Left lung (tissue), 4 donors: ENCODE measurements at regions not wholly inside any gene's neighbourhood (a gene's known extent, or its start where the extent isn't known, plus 50 kb on each side); places are given as distances from the start of the nearest gene placed in this dataset.

Source experiments
- ATAC-seq: fragments of 200-7000 bp; cut with Tn5 transposase; one replicate; pipeline ENCODE4 v1.9.1; 2020; ENCODE audit warnings: moderate library complexity
- DNase-seq, 4 donors: peaks; one replicate each; pipeline ENCODE4 v3.0.0-alpha.2; 2013 to 2020
- H3K27ac ChIP-seq, 2 donors: fragments of 200-600 bp; sonication (generic) in 1 of 2; one replicate each; pipeline versions ENCODE4 v1.5.0 to v1.8.0; 2020 to 2021
- H3K27me3 ChIP-seq, 2 donors: fragments of 200-600 bp; sonication (generic) in 1 of 2; one replicate each; pipeline versions ENCODE4 v1.5.0 to v1.8.0; 2020 to 2021
- H3K36me3 ChIP-seq, 2 donors: fragments of 200-600 bp; sonication (generic) in 1 of 2; one replicate each; pipeline versions ENCODE4 v1.5.0 to v1.8.0; 2020 to 2021
- H3K4me1 ChIP-seq, 2 donors: fragments of 200-600 bp; one replicate each; pipeline ENCODE4 v1.8.0; 2021
- H3K4me3 ChIP-seq, 2 donors: fragments of 200-600 bp; sonication (generic) in 1 of 2; one replicate each; pipeline versions ENCODE4 v1.5.0 to v1.8.0; 2020 to 2021; ENCODE audit warnings: mild to moderate bottlenecking in 1 of 2
- H3K9me3 ChIP-seq, 2 donors: fragments of 200-600 bp; sonication (generic) in 1 of 2; one replicate each; pipeline versions ENCODE4 v1.5.0 to v1.8.0; 2020 to 2021
- intact Hi-C, 2 donors: fragments of 100-400 bp; cut with DNase I; formaldehyde crosslinking; loops; one replicate each; pipeline versions ENCODE4 v1.11.2 to v1.14.2; 2022
- TF ChIP-seq, protein P1 (sequence below), 2 donors: fragments of 200-600 bp; sonication (generic) in 1 of 2; IDR thresholded peaks; one replicate each; pipeline versions ENCODE4 v1.5.0 to v1.8.0; 2021; ENCODE audit warnings: antibody characterized with exemption in 2 of 2
- donor health status: DM: no; HTN: yes; CAD: no.
- donor health status: DM: no; HTN: no; CAD: no.

DNA sequence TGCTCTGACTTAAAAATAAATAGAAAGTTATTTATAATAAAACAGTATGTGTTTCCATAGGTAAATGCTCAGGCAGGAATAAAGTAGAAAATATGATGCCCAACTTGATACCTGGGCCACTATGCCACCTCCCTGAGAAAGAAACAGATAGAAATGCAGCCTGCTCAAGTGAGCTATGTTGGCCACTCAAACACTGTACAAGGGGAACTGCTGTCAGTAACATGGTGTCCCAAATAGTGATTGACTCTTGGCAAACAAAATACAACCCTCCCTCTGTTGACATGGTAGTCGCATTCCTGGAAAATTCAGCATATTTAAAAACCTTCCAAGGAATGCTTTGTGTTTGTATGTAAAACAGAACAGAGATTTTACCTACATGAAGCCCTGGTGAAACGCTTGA lies 66.9 kb upstream of the KCNE2 start:
- ATAC-seq = no peak
- intact Hi-C loops = no loop called here
- DNase-seq = no peak
- H3K9me3 ChIP-seq = no peaks in the 10 kb centered on the region
- H3K27ac ChIP-seq = no peak overlapping the region
- H3K4me1 ChIP-seq = no peaks in the 10 kb centered on the region
- H3K4me3 ChIP-seq = no peak overlapping the region
- no peaks in the 10 kb centered on the region for H3K36me3 ChIP-seq
- no peaks in the 10 kb centered on the region for H3K27me3 ChIP-seq
- TF ChIP-seq, protein P1, sequence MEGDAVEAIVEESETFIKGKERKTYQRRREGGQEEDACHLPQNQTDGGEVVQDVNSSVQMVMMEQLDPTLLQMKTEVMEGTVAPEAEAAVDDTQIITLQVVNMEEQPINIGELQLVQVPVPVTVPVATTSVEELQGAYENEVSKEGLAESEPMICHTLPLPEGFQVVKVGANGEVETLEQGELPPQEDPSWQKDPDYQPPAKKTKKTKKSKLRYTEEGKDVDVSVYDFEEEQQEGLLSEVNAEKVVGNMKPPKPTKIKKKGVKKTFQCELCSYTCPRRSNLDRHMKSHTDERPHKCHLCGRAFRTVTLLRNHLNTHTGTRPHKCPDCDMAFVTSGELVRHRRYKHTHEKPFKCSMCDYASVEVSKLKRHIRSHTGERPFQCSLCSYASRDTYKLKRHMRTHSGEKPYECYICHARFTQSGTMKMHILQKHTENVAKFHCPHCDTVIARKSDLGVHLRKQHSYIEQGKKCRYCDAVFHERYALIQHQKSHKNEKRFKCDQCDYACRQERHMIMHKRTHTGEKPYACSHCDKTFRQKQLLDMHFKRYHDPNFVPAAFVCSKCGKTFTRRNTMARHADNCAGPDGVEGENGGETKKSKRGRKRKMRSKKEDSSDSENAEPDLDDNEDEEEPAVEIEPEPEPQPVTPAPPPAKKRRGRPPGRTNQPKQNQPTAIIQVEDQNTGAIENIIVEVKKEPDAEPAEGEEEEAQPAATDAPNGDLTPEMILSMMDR (IDR thresholded peaks at IDR 0.05) = no peak

DNA sequence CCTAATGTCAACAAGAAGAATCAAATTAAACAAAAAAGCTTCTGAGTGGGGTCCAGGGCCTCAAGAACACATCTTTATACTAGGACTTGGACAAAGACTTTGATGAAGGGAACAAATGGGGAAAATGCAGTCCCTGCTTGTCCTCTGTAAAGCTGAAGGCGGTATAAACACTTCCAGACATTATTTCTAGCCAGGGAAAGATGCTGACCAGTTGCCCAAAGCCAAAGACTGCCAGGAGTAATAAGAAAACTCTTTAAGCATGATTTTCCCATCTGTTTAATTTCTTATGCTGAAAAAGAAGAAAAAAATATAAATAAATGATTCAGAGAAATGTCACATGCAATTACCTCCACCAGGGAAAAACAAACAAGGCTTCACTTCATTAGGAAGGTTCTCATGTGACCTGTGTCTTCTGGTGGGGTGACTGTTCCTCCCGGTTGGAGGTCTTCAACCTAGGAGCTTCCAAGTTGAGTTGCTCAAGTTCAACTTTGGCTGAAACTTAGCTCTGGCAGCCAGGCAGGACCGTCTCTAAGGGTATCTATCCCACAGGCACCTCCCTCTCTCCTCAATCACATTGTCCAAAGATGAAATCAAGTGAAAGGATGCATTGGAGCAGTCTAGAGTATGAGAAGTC lies 65.2 kb upstream of the KCNE2 start:
- no peaks in the 10 kb centered on the region for H3K4me1 ChIP-seq
- no peaks in the 10 kb centered on the region for H3K27me3 ChIP-seq
- no peaks in the 10 kb centered on the region for H3K36me3 ChIP-seq
- no peak overlapping the region for H3K4me3 ChIP-seq
- TF ChIP-seq, protein P1 (IDR thresholded peaks at IDR 0.05) = no peak
- intact Hi-C loops = no loop called here
- no peak overlapping the region for H3K27ac ChIP-seq
- no peaks in the 10 kb centered on the region for H3K9me3 ChIP-seq
- ATAC-seq = no peak
- no peak for DNase-seq

DNA sequence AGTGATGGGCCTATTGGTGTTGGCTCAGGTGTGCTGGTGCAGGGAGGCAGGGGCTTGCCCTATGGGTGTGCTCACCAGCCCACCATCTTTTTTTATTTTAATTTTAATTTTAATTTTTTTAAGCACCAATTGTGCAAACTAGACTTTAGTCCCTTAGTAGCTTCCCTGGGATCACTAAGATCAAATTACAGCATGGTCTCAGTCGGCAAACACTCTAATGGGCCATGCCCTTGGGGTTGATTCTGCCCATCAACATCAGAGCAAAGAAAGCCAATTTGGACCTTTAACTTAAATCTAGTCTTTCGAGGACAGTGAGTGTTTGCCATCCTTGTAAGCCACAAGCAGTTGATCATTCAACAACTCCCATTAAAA lies 64.7 kb upstream of the KCNE2 start:
- no peaks in the 10 kb centered on the region for H3K4me1 ChIP-seq
- intact Hi-C loops = no loop called here
- H3K4me3 ChIP-seq = no peak overlapping the region
- DNase-seq (no peak), ATAC-seq (no peak)
- no peaks in the 10 kb centered on the region for H3K36me3 ChIP-seq
- TF ChIP-seq, protein P1 (IDR thresholded peaks at IDR 0.05) = no peak
- H3K27ac ChIP-seq = no peak overlapping the region
- no peaks in the 10 kb centered on the region for H3K27me3 ChIP-seq
- no peaks in the 10 kb centered on the region for H3K9me3 ChIP-seq

DNA sequence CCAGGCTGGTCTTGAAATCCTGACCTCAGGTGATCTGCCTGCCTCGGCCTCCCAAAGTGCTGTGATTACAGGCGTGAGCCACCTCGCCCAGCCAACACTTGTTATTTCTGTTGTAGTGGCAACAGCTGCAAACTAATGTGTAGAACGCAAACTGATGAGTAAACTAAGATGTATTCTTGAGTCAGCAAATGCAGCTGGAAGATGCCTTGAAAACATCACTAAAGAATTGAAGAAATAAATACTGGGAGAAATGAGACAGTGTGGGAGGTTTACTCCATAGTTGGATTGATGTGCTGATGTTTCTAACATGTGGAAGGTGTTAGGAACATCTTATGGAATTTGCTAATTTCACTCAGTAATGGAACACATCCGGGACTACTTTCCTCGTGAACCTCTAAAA lies 61.3 kb upstream of the KCNE2 start:
- TF ChIP-seq, protein P1 (IDR thresholded peaks at IDR 0.05) = no peak
- no peak for ATAC-seq
- intact Hi-C loops = no loop called here

DNA sequence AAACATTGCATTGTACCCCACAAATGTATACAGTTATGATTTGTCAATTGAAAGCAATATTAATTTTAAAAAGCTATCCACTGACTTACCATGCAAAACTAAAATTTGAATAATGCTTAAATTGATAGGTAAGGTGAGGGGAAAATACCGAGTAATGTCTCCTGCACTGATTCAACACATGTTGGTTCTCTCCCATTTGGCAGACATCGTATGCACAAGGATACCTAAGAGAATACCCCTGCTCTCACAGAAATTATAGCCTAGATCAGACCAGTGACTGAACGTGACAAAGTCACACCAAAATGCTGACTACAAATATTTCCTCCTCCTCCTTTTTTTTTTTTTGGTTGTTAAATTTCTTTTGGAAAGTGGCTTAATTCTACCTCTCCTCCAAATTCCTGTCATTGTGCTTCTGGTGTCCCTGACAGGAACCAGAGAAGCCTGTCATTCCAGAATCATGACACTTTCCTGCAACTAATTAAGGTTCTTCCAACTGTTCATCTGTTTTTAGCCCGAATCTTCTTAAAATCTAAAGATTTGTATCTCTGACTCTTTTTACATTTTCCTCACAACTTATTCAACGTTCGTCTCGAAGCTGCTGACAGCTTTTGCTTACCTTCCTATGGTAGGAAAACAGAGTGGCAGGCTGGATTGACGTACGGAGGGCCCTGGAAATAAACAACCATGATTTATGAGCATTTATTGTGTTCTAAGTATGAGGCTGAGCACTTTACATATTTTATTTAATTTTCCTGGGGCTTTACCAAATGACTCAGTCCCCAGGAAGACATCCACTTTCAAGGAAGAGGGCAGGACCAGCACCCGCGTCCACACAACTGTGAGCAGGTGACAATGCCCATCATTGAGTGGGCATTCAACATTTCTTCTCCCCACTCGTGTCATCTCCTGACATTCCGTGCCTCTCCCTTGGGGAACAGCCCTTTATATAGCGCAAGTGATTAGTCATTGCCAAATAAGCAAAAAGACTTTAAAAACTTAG lies 57.9 kb upstream of the KCNE2 start:
- TF ChIP-seq, protein P1 (IDR thresholded peaks at IDR 0.05) = no peak
- no peak for DNase-seq
- Histone ChIP-seq H3K36me3 (no peaks in the 10 kb centered on the region), H3K27me3 (no peaks in the 10 kb centered on the region), H3K4me3 (no peak overlapping the region), H3K4me1 (no peaks in the 10 kb centered on the region), H3K9me3 (no peaks in the 10 kb centered on the region), H3K27ac (no peak overlapping the region)
- intact Hi-C loops = no loop called here
- ATAC-seq = no peak

More for the DNA sequence above, 61.3 kb upstream of the KCNE2 start:
- no peak for DNase-seq
- H3K27me3 ChIP-seq = no peaks in the 10 kb centered on the region
- H3K4me1 ChIP-seq = no peaks in the 10 kb centered on the region
- no peak overlapping the region for H3K27ac ChIP-seq
- no peak overlapping the region for H3K4me3 ChIP-seq
- no peaks in the 10 kb centered on the region for H3K9me3 ChIP-seq
- H3K36me3 ChIP-seq = no peaks in the 10 kb centered on the region
